Astrocyte (in vitro differentiated cells and primary cell): ENCODE measurements at regions not wholly inside any gene's neighbourhood (a gene's known extent, or its start where the extent isn't known, plus 50 kb on each side); places are given as distances from the start of the nearest gene placed in this dataset.

Experiments
- EZH2 ChIP-seq: IDR thresholded peaks from 2 replicates; pipeline ENCODE4 v1.6.1; 2012; ENCODE audit warnings: mild to moderate bottlenecking, low read length, inconsistent platforms; ENCODE audit not compliant: insufficient read depth
- TF ChIP-seq, protein P1 (sequence below): IDR thresholded peaks from 2 replicates; pipeline ENCODE4 v1.5.1; 2011; ENCODE audit warnings: low read depth, mild to moderate bottlenecking, inconsistent platforms, low read length, moderate library complexity; ENCODE audit not compliant: insufficient read depth

DNA sequence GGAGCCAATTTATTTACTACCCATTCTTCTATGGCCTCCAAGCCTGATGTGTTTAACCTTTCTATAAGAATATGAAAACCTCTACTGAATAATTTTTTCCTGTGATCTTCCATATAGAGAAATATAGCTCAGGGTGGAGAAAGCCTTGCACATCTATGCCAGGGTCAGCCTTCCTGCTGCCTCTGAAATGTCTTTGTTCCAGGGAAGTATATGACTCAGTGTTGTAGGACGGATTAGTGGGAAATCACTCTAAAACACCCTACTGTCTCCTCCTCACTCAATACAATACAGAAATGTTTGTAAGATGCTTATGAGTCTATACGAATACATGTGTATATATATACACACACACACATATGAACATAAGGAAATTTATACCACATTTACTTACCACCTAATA lies 1044.9 kb downstream of the BRINP3 start:
- TF ChIP-seq, protein P1, sequence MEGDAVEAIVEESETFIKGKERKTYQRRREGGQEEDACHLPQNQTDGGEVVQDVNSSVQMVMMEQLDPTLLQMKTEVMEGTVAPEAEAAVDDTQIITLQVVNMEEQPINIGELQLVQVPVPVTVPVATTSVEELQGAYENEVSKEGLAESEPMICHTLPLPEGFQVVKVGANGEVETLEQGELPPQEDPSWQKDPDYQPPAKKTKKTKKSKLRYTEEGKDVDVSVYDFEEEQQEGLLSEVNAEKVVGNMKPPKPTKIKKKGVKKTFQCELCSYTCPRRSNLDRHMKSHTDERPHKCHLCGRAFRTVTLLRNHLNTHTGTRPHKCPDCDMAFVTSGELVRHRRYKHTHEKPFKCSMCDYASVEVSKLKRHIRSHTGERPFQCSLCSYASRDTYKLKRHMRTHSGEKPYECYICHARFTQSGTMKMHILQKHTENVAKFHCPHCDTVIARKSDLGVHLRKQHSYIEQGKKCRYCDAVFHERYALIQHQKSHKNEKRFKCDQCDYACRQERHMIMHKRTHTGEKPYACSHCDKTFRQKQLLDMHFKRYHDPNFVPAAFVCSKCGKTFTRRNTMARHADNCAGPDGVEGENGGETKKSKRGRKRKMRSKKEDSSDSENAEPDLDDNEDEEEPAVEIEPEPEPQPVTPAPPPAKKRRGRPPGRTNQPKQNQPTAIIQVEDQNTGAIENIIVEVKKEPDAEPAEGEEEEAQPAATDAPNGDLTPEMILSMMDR = no peak
- TF ChIP-seq EZH2 = no peak
